H9 (cell line): ENCODE measurements at regions not wholly inside any gene's neighbourhood (a gene's known extent, or its start where the extent isn't known, plus 50 kb on each side); places are given as distances from the start of the nearest gene placed in this dataset.

Experiments used
- DNase-seq: peaks from one replicate; pipeline ENCODE4 v3.0.0-alpha.2; 2017
- H2AFZ ChIP-seq: one replicate; pipeline ENCODE4 v1.6.1; 2013; ENCODE audit warnings: mild to moderate bottlenecking, low read length, control low read depth, moderate library complexity
- H2AK5ac ChIP-seq: 2 replicates; pipeline ENCODE4 v1.6.1; 2013; ENCODE audit warnings: low read length, control low read depth, mixed read lengths; ENCODE audit not compliant: insufficient read length
- H2BK120ac ChIP-seq: one replicate; pipeline ENCODE4 v1.6.1; 2013; ENCODE audit warnings: low read depth, mild to moderate bottlenecking, low read length, control low read depth, inconsistent platforms; ENCODE audit not compliant: poor library complexity, severe bottlenecking
- H2BK12ac ChIP-seq: 2 replicates; pipeline ENCODE4 v1.6.1; 2013; ENCODE audit warnings: low read length, control low read depth, mixed read lengths, low read depth; ENCODE audit not compliant: insufficient read length
- H2BK15ac ChIP-seq: 2 replicates; pipeline ENCODE4 v1.6.1; 2013; ENCODE audit warnings: low read depth, low read length, control low read depth
- H2BK20ac ChIP-seq: one replicate; pipeline ENCODE4 v1.6.1; 2013; ENCODE audit warnings: low read depth, mild to moderate bottlenecking, low read length, control low read depth, inconsistent platforms; ENCODE audit not compliant: poor library complexity, severe bottlenecking
- H2BK5ac ChIP-seq: 2 replicates; pipeline ENCODE4 v1.6.1; 2013; ENCODE audit warnings: low read length, control low read depth, mixed read lengths; ENCODE audit not compliant: insufficient read length
- H3K14ac ChIP-seq: 2 replicates; pipeline ENCODE4 v1.6.1; 2013; ENCODE audit warnings: low read length, control low read depth; ENCODE audit not compliant: insufficient read depth
- H3K18ac ChIP-seq: 2 replicates; pipeline ENCODE4 v1.6.1; 2013; ENCODE audit warnings: low read depth, mild to moderate bottlenecking, mixed read lengths, low read length, control low read depth; ENCODE audit not compliant: insufficient read length
- H3K23ac ChIP-seq: 2 replicates; pipeline ENCODE4 v1.6.1; 2013; ENCODE audit warnings: low read length, control low read depth, mixed read lengths, low read depth; ENCODE audit not compliant: insufficient read length
- H3K23me2 ChIP-seq: 2 replicates; pipeline ENCODE4 v1.6.1; 2013; ENCODE audit warnings: low read depth, mild to moderate bottlenecking, mixed read lengths, low read length, control low read depth; ENCODE audit not compliant: insufficient read length, poor library complexity, severe bottlenecking
- H3K27ac ChIP-seq: 2 replicates; pipeline ENCODE4 v1.5.1; 2013; ENCODE audit warnings: low read length, control low read depth, mixed read lengths, low read depth; ENCODE audit not compliant: insufficient read length
- H3K27me3 ChIP-seq: 2 replicates; pipeline ENCODE4 v1.6.1; 2013; ENCODE audit warnings: low read length, control low read depth, inconsistent platforms; ENCODE audit not compliant: insufficient read depth
- H3K4ac ChIP-seq: 2 replicates; pipeline ENCODE4 v1.6.1; 2013; ENCODE audit warnings: low read depth, mild to moderate bottlenecking, control low read depth, inconsistent platforms, low read length, moderate library complexity
- H3K4me1 ChIP-seq: 2 replicates; pipeline ENCODE4 v1.6.1; 2013; ENCODE audit warnings: low read length, control low read depth, inconsistent platforms; ENCODE audit not compliant: insufficient read depth
- H3K4me2 ChIP-seq: 2 replicates; pipeline ENCODE4 v1.6.1; 2013; ENCODE audit warnings: low read length, control low read depth, mixed read lengths; ENCODE audit not compliant: insufficient read length, insufficient read depth
- H3K56ac ChIP-seq: 2 replicates; pipeline ENCODE4 v1.6.1; 2013; ENCODE audit warnings: low read depth, mild to moderate bottlenecking, mixed read lengths, low read length, control low read depth; ENCODE audit not compliant: insufficient read length
- H3K79me1 ChIP-seq: 2 replicates; pipeline ENCODE4 v1.6.1; 2013; ENCODE audit warnings: low read depth, mild to moderate bottlenecking, moderate library complexity, low read length, control low read depth, inconsistent platforms; ENCODE audit not compliant: insufficient read depth, poor library complexity, severe bottlenecking
- H3K79me2 ChIP-seq: 2 replicates; pipeline ENCODE4 v1.6.1; 2013; ENCODE audit warnings: low read length, control low read depth, inconsistent platforms; ENCODE audit not compliant: insufficient read depth
- H3K9ac ChIP-seq: 2 replicates; pipeline ENCODE4 v1.6.1; 2013; ENCODE audit warnings: low read length, control low read depth, mixed read lengths; ENCODE audit not compliant: insufficient read length; ENCODE audit errors: extremely low read depth
- H3K9me3 ChIP-seq: one replicate; pipeline ENCODE4 v1.6.1; 2013; ENCODE audit warnings: low read depth, low read length, inconsistent platforms; ENCODE audit not compliant: control insufficient read depth
- H3T11ph ChIP-seq: one replicate; pipeline ENCODE4 v1.6.1; 2013; ENCODE audit warnings: mild to moderate bottlenecking, low read length, control low read depth, inconsistent platforms
- H4K20me1 ChIP-seq: one replicate; pipeline ENCODE4 v1.6.1; 2013; ENCODE audit not compliant: control insufficient read depth, insufficient read length, insufficient read depth
- H4K5ac ChIP-seq: 2 replicates; pipeline ENCODE4 v1.6.1; 2013; ENCODE audit warnings: low read depth, mild to moderate bottlenecking, mixed read lengths, low read length, control low read depth; ENCODE audit not compliant: insufficient read length
- H4K8ac ChIP-seq: replicated peaks from 2 replicates; pipeline ENCODE4 v1.6.1; 2013; ENCODE audit warnings: low read length, control low read depth, mixed read lengths, low read depth; ENCODE audit not compliant: insufficient read length
- H4K91ac ChIP-seq: 2 replicates; pipeline ENCODE4 v1.6.1; 2013; ENCODE audit warnings: low read depth, mild to moderate bottlenecking, moderate library complexity, mixed read lengths, low read length, control low read depth; ENCODE audit not compliant: insufficient read length
- H3K27ac Mint-ChIP-seq, 3 experiments: 2 replicates in 2 of 3; 3 replicates in 1 of 3; pipeline ENCODE4 v1.8.0; 2020 to 2021; ENCODE audit warnings: mixed read lengths in 3 of 3, mild to moderate bottlenecking in 1 of 3, moderate library complexity in 1 of 3
- H3K27me3 Mint-ChIP-seq: 2 replicates; pipeline ENCODE4 v1.8.0; 2021; ENCODE audit warnings: low read depth, mild to moderate bottlenecking, moderate library complexity, mixed read lengths
- H3K36me3 Mint-ChIP-seq, 3 experiments: 2 replicates in 2 of 3; 3 replicates in 1 of 3; pipeline ENCODE4 v1.8.0; 2020 to 2021; ENCODE audit warnings: low read depth in 3 of 3, mixed read lengths in 3 of 3; ENCODE audit not compliant: insufficient read depth in 1 of 3
- H3K4me1 Mint-ChIP-seq, 2 experiments: 2 replicates each; pipeline ENCODE4 v1.8.0; 2020; ENCODE audit warnings: mixed read lengths in 2 of 2
- H3K4me3 Mint-ChIP-seq, 2 experiments: 2 replicates in 1 of 2; 3 replicates in 1 of 2; pipeline ENCODE4 v1.8.0; 2020 to 2021; ENCODE audit warnings: mild to moderate bottlenecking in 2 of 2, mixed read lengths in 2 of 2, moderate library complexity in 1 of 2
- H3K9me3 Mint-ChIP-seq, 2 experiments: 2 replicates in 1 of 2; 3 replicates in 1 of 2; pipeline ENCODE4 v1.8.0; 2020; ENCODE audit warnings: mild to moderate bottlenecking in 2 of 2, mixed read lengths in 2 of 2, moderate library complexity in 1 of 2
- WGBS: extraction: QIAGEN DNeasy Blood & Tissue Kit; methylation state at CpG from one replicate; pipeline ENCODE4 v1.1.7; 2013; ENCODE audit warnings: missing lambda C conversion rate, low lambda C conversion rate, mixed read lengths; ENCODE audit not compliant: insufficient read length; ENCODE audit errors: extremely low coverage; 5-methylcytosine and 5-hydroxymethylcytosine counted together
- TF ChIP-seq, protein P1 (sequence below): fragments of 200-600 bp; sonication (generic); conservative IDR thresholded peaks from 3 replicates; pipeline ENCODE4 v1.8.0; 2021; ENCODE audit warnings: antibody characterized with exemption, mild to moderate bottlenecking

DNA sequence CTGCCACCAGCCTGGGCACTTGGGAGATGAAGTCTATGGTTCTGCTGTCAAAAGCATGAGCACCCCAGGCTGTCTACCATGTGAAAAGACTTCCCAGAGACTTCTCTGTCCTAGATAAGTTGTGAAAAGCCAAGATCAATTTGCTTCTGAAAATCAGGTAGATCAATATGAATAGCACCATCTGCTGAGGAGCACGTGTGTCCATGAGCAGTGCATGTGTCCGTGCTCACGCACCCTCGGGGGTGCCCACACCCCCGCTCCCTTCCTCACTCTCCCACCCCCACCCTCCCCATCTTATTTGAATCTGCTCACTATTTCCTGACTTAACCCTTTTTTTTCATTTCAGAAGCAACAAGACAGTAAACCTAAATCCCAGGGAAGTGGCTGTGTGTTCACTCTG, 238.3 kb upstream of the SDK2 start:
- Histone ChIP-seq H2BK120ac (no peak overlapping the region), H2AFZ (no peak overlapping the region), H3K18ac (no peak overlapping the region), H3K14ac (no peak overlapping the region; the same call in 1 of the 2 replicates), H3K23ac (no peak overlapping the region), H3K9ac (no peak overlapping the region), H2BK15ac (no peak overlapping the region), H3T11ph (no peak overlapping the region), H4K20me1 (no peaks in the 10 kb centered on the region), H3K4me2 (no peak overlapping the region), H4K8ac (no peak overlapping the region), H3K9me3 (no peaks in the 10 kb centered on the region), H2AK5ac (no peak overlapping the region), H3K23me2 (no peaks in the 10 kb centered on the region), H2BK12ac (no peak overlapping the region), H4K5ac (no peak overlapping the region), H4K91ac (no peak overlapping the region), H3K79me2 (no peaks in the 10 kb centered on the region), H3K4me1 (no peaks in the 10 kb centered on the region), H3K56ac (no peak overlapping the region), H3K27ac (no peak overlapping the region), H2BK5ac (no peak overlapping the region), H3K79me1 (no peaks in the 10 kb centered on the region), H3K4ac (no peak overlapping the region), H2BK20ac (no peak overlapping the region), H3K27me3 (no peaks in the 10 kb centered on the region; the same call in 1 of the 2 replicates)
- Mint-ChIP-seq H3K27ac (no peak overlapping the region), H3K36me3 (no peaks in the 10 kb centered on the region), H3K27me3 (peaks cover 72% of the 10 kb centered on the region), H3K9me3 (no peaks in the 10 kb centered on the region), H3K4me3 (no peak overlapping the region), H3K4me1 (peaks cover 11 to 12% of the 10 kb centered on the region in 2 experiments)
- DNase-seq: no peak
- TF ChIP-seq, protein P1, sequence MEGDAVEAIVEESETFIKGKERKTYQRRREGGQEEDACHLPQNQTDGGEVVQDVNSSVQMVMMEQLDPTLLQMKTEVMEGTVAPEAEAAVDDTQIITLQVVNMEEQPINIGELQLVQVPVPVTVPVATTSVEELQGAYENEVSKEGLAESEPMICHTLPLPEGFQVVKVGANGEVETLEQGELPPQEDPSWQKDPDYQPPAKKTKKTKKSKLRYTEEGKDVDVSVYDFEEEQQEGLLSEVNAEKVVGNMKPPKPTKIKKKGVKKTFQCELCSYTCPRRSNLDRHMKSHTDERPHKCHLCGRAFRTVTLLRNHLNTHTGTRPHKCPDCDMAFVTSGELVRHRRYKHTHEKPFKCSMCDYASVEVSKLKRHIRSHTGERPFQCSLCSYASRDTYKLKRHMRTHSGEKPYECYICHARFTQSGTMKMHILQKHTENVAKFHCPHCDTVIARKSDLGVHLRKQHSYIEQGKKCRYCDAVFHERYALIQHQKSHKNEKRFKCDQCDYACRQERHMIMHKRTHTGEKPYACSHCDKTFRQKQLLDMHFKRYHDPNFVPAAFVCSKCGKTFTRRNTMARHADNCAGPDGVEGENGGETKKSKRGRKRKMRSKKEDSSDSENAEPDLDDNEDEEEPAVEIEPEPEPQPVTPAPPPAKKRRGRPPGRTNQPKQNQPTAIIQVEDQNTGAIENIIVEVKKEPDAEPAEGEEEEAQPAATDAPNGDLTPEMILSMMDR: no peak
- WGBS: no CpG with 5 or more reads among the region's 5 CpGs
